Esophagus squamous epithelium (tissue), 4 donors: ENCODE measurements at regions not wholly inside any gene's neighbourhood (a gene's known extent, or its start where the extent isn't known, plus 50 kb on each side); places are given as distances from the start of the nearest gene placed in this dataset.

ENCODE experiments used
- POLR2A ChIP-seq, 4 donors: fragments of 450-650 bp; IDR thresholded peaks; one replicate each; pipeline ENCODE4 v1.6.1; 2017; ENCODE audit warnings: antibody characterized with exemption in 4 of 4, mild to moderate bottlenecking in 4 of 4, moderate library complexity in 3 of 4
- TF ChIP-seq, protein P1 (sequence below), 6 experiments: fragments of 450-650 bp in 4 of 6; fragments of 200-600 bp in 2 of 6; sonication (generic) in 2 of 6; IDR thresholded peaks; one replicate each; pipeline ENCODE4 v1.5.1; 2016 to 2019; ENCODE audit warnings: antibody characterized with exemption in 6 of 6, mild to moderate bottlenecking in 4 of 6, moderate library complexity in 4 of 6

DNA sequence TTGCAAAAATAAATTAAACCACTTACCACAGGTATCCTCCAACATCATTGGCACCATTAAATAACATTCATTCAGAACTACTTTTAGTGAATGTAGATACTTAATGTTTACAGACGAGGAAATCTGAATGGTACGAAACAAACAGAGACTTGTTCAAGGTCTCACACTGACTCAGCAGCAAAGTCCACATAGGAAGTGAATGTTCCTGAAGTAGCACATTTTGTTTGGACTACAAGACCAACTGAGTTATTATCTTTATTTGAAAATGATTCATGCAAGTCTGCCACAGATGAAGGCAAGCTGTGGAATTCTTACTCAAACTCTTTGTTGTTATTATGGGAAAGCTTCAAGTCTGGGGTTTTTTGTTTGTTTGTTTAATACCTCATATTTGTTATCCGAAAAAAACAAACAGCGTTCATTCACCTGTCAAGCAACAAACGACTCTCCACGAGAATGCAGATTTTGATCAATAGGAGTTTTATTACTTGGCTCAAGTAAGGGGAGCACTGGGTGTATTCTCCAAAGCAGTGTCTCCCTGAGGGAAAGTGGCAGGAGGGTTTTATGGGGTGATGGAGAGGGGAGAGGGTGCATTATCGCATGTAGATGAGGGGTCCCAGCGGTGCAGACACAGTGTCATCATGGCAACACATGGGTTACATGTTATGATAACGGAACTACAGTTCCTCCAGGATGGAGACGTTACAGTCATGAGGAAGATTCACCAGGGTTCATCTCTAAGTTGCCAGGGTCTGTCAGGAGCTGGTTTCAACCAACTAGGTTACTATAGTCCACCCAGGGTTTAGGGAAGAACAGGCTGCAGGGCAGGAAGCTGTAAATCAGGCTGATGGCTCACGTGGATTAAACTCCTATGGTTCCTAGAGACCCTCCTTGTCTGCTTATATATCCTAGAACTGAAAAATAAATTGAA is 147.7 kb upstream of the AKR1E2 start:
- TF ChIP-seq, protein P1, sequence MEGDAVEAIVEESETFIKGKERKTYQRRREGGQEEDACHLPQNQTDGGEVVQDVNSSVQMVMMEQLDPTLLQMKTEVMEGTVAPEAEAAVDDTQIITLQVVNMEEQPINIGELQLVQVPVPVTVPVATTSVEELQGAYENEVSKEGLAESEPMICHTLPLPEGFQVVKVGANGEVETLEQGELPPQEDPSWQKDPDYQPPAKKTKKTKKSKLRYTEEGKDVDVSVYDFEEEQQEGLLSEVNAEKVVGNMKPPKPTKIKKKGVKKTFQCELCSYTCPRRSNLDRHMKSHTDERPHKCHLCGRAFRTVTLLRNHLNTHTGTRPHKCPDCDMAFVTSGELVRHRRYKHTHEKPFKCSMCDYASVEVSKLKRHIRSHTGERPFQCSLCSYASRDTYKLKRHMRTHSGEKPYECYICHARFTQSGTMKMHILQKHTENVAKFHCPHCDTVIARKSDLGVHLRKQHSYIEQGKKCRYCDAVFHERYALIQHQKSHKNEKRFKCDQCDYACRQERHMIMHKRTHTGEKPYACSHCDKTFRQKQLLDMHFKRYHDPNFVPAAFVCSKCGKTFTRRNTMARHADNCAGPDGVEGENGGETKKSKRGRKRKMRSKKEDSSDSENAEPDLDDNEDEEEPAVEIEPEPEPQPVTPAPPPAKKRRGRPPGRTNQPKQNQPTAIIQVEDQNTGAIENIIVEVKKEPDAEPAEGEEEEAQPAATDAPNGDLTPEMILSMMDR (IDR thresholded peaks at IDR 0.05) = no peak
- no peak for TF ChIP-seq POLR2A (IDR thresholded peaks at IDR 0.05)
